ENCODE measurements at regions not wholly inside any gene's neighbourhood (a gene's known extent, or its start where the extent isn't known, plus 50 kb on each side); places are given as distances from the start of the nearest gene placed in this dataset.

DNA sequence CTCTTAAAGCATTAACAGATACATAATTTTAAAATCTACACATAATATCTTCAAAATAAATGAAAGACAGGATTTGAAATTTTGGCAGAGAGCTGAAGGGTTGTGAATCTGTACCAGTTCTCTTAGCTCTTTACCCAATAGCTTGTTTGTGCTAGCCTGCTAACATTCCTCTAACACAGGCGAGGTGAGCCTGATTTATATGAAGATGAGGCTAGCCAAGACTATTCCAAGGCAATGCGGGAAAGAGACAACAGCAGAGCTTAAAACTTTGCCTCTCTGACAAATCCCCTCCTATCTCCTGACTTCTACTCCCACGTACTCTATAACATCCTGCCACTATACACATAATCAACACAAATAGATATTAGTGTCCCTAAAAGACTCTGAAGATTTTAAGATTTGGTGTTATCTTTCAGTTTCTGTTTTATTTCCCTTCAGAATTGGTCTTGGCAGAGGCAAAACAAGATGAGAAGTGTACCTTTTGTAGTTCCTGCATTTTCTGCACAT is 745.6 kb upstream of the ZNF608 start:
- DNase-seq, result no peak

DNA sequence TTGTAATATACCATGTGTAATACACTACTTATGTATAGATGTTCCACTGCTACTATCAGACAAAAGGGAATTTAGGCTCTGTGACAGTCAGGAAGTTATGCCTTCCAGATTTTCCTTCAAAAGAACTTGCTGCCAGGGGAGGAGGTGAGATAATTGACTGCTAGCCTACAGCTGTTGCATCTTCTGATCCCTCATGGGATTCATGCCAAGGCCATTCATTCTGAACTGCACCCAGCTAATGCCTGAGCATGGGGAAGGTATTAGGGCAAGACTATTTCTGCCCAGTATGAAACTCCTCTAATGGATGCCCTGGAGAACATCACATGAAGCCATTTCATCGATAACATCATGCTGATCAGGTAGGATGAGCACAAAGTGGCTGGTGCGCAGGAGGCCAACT is 746.5 kb upstream of the ZNF608 start:
- no peak for DNase-seq

DNA sequence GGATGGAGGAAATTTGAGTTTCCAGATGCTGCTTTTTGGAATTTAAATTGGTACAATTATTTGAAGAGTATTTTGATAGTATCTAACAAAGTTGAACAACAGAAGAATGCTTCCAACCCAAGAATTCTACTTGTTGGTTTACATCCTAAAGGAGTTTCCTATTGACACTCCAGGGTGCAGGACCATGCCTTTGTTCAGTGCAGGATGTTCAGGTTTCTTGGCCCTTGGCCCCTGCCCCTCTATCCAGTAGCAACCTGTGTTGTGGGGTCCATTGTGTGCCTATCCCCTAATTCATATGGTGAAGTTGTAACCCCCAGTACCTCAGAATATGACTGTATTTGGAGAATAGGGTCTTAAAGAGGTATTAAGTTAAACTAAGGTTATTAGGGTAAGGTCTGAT is 750.0 kb upstream of the ZNF608 start:
- DNase-seq, result no peak

DNA sequence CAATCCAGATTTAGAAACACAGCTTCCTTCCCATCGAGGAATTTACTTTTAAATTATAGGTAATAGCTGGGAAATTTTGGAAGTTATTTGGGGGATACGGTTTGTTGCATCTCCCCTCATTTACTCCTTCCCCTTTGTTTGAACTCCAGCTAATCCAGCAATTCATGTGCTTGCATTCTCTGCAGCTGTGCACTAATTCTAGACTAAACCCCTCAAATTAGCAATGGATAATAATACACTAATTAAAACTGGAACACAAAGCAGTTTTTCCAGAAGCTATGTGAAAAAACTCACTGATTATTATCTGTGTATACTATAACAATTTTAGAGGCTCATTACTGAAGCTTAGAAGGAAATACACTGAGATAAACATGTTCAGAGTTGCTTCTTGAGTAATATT is 751.2 kb upstream of the ZNF608 start:
- no peak for DNase-seq

DNA sequence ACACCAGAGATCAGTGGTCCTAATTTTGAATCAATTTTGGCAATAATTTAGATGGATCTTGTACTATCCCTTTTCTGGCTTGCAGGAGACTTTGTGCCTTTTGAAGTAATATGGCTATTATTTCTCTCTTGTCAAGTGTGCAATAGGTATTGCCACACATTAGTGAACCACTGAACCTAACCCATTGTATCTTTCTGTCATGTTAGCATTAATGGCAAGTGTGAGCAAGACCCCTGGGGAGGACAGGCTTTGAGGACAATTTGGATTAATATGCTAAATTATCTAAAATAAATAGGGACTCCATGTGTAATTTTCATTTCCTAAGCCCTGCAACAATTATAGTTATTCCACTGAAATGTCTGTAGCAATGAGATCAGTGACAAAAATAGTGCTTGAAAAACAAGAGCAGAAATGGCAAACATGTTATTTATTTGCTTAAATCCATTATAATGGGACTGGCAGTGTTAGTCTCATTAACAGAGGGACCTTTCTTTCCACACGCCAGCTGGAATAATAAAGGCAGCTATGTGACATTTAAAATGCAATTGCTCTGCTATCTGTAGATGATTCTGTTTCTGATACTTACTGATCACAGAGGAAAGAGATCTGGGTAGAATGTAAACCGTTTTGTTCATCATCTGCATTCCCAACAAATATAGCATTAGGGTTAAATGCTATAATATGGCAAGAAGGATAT is 753.3 kb upstream of the ZNF608 start:
- peak; percentile 72 for DNase-seq

DNA sequence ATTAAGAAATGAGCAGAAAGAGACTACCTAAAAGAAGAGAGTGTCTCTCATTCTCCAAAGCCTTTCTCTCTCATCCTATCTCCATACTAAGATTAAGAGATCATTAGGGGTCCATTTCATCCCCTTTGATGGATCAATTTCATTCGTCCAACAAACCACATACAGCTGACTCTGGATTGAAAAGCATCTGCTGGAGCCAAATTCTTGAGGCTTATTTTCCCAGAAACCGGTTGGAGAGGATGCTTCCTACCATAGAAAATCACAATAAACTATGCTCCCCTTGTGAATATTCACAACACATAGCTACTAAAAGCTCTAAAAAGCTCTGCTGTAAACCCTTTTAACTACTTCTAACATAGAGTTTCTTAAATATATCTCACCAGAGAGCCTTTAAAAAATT is 755.0 kb upstream of the ZNF608 start:
- DNase-seq, result no peak

DNA sequence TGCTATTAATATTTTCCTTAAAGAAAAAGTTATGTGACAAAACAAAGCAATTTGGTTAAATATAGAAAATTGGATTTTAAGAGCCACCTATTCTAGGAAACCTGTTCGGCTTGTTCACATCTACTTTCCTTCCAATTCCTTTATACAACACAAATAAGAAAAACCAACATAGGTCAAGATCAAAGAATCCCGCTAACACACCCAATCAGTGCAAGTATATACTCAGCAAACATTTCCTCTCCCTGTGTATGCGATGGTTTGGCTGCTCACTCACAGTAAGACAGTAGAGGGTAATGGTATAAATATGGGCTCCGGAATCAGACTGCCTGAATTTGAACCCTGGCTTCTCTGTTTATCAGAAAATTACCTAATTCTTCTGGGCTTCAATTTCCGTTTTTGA is 757.5 kb upstream of the ZNF608 start:
- no peak for DNase-seq

DNA sequence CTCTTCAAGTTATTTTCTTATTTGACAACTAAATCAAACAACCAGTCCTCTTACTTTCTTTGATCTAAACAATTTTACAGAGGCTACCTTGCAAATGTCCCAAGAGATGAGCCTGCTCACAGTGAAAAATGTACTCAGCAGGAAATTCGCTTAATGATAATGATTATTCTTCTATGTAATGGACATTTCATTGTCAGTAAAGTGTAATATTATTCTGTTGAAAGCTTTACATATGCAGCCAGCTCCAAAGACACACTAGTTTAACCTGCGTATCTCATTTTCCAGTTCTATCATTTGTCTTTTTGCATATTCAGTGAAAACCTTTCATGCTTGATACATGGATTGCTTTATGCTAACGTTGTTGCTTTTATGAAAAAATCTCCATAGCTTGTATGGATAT is 758.7 kb upstream of the ZNF608 start:
- DNase-seq, result no peak

DNA sequence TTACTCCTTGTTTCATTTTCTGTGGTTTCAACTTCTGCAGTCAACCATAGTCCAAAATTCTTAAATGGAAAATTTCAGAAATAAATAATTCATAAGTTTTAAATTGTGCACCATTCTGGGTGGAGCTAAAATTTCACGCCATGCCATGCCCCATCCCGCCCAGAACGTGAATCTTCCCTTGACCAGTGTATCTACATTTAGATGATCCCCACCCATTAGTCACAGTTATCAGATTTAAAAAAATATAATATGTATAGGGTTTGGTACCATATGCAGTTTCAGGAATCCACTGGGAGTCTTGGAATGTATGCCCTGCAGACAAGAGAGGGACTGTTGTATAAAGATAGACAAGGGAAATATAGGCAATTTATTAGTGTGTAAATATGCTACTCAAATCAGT is 759.7 kb upstream of the ZNF608 start:
- no peak for DNase-seq

DNA sequence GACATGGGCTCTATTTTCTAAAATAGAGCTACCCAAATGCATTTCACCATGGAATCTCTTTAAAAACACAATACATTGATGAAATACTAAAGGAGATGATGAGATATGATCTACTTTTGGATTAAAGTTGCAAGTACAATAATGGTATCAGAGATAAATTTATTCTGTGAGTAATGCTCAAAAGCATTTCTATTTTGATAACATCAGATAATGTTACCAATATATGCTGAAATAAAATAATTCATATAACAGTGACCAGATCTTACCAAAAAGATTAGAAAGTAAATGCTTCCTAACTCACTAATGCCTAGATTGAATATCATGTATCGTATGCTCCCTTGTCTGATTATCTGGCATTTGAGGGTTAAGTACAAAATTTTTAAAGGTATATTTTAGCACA is 761.8 kb upstream of the ZNF608 start:
- DNase-seq, result no peak

DNA sequence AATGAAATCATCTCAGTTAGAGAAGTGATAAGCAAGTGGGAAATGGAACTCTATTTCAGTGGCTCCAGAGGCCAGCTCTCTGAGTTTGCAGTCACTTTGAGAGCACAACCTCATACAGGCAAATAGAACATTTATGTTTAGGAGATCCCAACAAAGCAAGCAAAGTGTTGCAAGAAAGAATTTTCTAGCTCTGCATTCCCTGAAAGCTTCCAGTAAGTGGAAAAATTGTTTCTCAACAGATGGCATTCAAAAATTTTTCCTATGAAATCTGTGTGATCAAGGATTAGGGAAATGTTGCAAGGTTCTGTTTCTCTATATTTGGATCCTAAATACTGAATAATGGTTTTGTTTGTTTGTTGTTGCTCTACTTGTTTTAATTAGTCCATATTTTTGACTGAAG is 764.2 kb upstream of the ZNF608 start:
- no peak for DNase-seq

DNA sequence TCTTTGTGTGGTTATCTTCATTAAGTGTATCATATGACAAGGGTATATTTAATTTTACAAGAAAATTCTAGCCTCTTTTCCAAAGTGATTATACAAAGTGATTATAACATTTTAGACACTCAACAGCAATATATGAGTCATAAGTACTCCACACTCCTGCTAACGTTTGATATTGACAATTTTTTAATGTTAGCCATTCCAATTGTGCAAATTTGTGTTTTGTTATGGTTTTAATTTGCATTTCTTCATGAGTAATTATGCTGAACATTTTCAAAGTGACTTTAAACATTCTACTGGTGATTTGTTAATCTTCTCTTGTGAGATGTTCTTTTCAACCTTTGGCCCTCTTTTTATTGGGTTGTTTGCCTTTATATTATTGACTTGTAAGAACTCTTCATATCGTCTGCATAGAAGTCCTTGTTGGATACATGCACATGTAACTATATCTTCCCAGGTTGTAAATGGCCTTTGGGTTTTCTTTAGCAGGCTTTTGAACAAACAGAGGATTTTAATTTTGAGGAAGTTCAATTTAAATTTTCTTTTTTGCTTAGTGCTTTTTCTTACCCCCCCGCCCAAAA is 771.6 kb upstream of the ZNF608 start:
- no peak for DNase-seq

DNA sequence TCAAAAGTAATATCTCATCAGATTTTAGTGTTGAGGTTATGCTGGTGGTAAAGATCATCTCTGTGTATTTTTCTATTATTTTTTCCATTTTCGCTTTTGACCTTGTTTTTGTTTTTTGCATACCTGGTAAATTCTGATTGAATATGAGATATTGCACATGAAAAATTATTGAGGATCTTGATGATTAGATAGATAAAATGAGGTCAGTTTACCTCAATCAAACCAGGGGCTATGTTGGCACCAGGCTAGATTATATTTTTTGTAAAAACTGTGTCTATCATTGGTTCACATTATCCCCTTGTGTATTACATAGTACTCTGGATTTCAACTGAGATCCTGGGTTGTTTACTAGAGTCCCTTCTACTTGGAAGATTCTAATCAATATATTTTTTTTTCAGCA is 774.9 kb upstream of the ZNF608 start:
- DNase-seq, result no peak

DNA sequence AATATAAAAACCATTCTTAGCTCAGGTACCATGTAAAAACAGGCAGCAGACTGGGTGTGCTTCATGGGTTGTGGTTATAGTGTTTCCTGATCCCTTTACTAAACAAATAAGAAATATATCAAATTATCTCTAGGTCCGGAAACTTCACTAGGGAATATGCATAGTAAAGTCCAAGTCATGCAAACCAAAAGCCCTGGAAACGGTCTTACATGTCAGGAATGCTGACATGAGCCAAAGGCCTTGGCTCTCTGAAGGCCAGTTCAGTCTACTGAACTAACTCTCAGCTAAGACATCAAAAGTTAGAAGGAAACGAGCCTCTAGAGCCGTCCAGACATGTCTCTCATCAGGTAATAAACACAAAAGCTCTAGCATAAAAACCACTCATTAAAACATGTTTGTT is 778.9 kb upstream of the ZNF608 start:
- no peak for DNase-seq

DNA sequence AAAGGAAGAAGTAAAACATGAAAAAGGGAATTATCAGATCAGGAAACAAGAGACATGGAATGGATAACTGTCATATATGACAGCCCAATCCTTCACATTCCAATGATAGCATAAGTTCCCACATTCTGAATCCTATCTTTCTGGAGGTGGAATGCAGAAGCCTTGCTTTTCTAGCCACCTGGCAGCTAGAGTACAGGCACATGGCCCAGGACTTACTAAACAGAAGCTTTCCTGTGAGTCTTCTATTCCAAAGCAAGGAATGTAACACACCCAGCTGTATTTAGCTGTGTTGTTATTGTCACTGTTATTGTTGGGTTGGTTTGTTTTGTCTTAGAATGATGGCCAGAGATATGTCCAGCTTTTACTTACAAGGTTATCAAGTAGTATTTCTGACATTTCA is 780.5 kb upstream of the ZNF608 start:
- DNase-seq, result no peak

DNA sequence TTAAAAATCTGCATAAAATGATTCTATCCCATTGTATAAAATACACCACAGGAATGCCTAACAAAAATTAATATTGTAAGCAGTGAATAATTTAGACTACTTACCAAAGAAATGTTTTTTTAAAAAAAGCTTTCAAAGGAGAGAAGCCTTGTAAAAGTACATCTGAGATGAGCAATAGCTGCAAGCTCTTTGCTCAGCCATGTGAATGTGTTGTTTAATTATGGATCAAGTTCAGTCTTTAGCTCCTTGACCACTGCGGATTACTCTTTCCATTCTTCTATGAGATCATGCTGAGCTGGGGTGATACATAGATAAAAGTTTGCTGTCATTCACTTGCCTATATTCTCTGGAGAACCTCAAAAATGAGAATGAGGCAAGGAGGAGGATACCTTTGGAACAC is 782.4 kb upstream of the ZNF608 start:
- no peak for DNase-seq

DNA sequence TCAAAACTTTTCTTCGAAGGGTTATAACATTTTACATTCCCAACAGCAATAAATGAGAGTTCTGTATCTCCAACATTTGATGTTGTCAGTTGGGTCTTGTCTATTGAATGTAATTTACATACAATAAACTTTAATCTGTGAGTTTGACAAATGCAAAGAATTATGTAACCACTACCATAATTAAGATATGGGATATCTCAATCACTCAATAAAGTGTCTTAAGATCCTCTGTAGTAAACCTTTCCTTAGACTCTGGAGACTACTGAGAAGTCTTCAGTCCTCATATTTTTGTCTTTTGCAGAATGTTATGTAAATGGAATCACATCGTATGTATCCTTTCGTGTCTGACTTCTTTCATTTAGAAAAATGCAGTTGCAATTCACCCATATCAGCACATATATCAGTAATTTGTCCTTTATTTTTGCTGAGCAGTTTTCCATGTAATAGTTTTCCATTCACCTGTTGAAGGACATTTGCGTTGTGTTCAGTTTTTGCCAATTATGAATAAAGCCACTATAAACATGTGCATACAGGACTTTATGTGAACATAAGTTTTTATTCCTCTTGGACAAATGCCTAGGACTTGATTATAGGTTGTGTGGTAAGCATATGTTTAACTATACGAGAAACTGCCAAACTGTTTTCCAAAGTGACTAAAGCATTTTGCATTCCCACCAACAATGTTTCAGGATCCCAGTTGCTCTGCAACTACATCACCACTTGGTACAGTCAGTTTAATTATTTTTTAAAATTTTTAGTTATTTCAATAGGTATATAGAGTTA is 784.6 kb upstream of the ZNF608 start:
- DNase-seq, result peak; percentile 79

DNA sequence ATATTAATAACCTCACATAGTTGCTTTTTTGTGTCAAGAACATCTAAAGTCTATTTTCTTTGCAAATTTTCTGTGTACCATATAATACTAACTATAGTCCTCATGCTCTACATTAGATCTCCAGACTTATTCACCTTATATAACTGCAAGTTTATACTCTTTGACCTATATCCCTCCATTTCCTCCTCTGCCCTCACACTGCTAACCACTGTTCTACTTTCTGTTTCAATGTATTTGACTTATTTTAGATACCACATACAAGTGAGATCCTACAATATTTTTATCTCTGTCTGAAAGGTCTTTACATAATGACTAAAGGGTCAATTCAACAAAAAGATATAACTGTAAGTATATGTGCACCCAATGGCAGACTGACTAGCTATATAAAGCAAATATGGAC is 789.7 kb upstream of the ZNF608 start:
- DNase-seq, result no peak

DNA sequence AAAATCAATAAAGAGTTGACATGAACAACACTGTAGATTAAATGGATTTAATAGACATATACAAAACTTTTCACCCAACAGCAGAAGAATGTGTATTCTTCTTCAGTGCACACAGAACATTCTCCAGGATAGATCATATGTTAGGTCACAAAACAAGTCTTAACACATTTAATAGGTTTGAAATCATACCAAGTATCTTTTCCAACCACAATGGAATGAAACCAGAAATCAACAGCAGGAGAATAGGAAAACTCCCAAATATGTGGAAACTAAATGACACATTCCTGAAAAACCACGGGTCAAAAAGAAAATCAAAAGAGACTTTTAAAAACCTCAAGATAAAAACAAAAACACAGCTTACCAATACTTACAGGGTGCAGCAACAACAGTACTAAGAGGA is 790.1 kb upstream of the ZNF608 start:
- no peak for DNase-seq

DNA sequence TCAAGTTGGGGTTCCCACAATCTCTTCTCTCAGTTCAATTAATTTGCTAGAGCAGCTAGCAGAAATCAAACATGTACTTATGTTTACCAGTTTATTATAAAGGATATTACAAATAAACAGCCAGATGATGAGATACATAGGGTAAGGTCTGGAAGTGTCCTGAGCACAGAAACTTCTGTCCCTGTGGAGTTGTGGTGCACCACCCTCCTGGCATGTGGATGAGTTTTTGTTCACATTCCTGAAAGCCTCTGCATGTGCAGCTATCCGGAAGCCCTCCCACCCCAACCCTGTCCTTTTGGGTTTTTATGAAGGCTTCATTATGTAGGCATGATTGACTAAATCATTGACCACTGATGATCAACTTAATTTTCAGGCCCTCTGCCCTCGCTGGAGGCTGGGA is 791.2 kb upstream of the ZNF608 start:
- DNase-seq, result no peak

DNA sequence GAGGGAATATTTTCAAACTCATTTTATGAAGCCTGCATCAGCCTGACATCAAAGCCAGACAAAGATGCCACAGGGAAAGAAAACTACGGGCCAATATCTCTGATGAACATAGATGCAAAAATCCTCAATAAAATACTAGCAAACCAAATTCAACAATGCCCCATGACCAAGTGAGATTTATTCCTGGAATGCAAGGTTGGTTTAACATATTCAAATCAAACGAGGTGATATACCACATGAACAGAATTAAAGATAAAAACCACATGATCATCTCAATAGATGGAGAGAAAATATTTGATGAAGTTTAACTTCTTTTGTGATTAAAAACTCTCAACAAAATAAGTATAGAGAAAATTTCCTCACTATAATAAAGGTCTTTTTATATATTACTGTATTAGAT is 792.0 kb upstream of the ZNF608 start:
- no peak for DNase-seq

DNA sequence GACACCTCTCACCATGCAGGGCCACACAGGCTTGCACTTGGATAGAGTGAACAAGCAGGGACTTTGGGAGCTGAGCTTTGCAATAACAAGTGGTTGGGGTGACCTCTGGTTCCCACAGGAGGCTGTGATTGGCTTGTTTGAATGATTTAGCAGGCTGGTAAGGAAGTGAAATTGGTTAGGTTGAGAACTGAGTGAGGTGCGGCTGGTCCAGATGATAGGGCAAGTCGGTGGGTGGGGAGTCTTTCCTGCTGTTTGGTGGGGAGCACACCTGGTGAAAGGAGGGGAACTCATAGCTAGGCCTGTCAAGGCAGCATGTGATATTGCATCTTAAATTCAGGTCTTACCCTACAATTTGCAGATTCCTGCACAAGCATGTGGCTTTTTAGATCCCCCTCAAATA is 794.6 kb upstream of the ZNF608 start:
- DNase-seq, result no peak

DNA sequence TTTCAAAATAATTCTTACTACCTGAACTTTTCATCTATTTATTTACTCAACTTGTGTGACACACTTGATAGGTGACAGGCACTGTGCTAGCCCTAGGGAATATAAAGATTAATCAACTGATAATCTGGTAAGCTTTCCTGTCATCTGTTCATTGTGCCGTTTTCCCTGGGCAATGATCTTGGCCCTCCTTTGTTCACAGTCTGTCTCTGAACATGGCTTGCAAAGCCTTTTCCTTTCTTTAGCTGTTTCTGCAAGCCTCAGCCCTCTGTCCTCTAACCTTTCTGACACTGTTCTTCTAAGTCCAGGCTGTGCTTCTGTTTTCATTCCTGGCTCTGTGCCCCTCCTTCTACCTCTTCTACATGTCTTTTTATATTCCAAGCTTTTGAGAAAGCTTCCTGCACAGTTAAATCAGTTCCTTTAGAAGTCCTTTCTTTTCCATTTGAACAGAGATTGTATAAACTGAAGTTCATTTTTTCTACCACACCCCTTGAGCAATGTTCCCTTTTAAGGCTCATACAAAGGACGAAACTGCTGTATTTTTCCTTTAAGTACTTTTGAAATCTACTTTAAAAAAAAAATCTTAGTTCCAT is 803.0 kb upstream of the ZNF608 start:
- no peak for DNase-seq

DNA sequence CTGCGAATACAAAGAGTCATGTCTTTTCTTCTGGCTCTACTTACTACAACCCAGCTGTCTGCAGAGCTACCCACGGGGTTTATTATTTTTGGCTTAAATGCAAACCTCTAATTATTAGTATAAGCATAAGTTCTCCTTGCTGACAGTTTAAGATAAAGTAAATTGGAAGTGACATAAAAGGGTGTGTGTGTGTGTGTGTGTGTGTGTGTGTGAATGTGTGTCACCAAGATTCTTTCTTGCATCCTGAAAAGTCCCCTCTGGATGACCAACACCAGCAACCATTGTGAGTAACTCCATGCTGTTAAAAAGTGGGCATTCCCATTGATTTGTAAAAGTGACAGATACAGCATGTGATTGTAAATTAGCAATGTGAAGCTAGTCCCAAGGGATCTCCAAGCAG is 803.8 kb upstream of the ZNF608 start:
- DNase-seq, result no peak

Data from NCI-H2081 treated with DMSO at 0.1 percent for 48 hours (cell line).